GM12874 (cell line): ENCODE measurements at regions not wholly inside any gene's neighbourhood (a gene's known extent, or its start where the extent isn't known, plus 50 kb on each side); places are given as distances from the start of the nearest gene placed in this dataset.

Experiments used
- CTCF ChIP-seq: IDR thresholded peaks from 2 replicates; pipeline ENCODE4 v1.5.1; 2011; ENCODE audit warnings: low read depth, mild to moderate bottlenecking, control low read depth, low read length, moderate library complexity; ENCODE audit not compliant: insufficient read depth

GRCh38 chr7:121610243-121610642, 214.1 kb upstream of the FAM3C start:
- TF ChIP-seq CTCF: no peak

- no peak for TF ChIP-seq CTCF
Measured at GRCh38 chr7:121609208-121609607, 213.1 kb upstream of the FAM3C start.

GRCh38 chr7:121608785-121609184, 212.7 kb upstream of the FAM3C start:
- no peak for TF ChIP-seq CTCF

DNA sequence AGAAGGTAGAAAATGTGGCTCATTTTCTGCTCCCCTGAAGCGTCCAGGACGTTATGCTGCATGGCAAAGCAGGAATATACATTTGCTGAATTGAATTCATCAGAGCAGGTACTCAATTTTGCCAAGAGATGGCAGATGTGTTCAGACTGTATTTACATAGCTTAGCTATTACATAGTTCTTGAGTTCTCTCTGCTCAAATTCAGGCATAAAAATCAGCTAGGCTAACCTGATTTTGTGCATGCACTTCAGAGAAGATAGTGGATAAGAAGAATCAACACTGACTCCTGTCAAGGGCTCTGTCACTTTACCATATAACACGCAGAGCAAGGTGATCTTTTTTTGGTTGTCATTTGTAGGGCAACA, 209.2 kb upstream of the FAM3C start:
- TF ChIP-seq CTCF: no peak

DNA sequence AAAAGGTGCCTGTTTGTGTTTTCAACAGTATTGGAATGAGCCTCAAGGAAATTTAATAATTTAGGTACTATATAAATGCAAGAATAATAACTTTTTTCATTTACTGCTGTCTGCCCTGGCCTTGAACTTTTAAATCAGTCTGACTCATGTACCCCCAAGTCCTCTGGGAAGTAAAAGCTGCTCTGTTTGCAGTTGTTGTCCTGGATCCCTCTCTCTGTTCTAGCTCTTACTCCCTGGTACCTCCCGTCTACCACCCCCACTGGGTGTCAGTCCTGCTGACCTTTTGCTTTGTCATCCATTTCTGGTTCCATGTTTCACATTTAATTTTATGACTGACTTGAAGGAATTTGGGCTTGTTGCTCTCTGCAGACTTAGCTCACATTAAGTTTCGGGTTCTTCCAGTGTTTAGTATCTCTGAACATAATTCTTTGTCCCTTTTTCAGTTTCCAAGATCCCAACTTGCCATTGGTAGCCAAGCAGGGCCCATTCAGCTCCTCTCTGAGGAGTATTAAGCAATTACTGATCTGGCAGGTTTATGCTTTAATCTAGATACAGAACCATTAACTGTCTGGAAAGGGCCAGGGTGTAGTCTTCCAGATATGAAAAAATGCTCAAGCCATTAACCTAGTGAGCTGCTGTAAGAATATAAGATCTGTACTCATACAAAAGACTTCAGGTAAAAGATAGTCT, 208.7 kb upstream of the FAM3C start:
- TF ChIP-seq CTCF: no peak

DNA sequence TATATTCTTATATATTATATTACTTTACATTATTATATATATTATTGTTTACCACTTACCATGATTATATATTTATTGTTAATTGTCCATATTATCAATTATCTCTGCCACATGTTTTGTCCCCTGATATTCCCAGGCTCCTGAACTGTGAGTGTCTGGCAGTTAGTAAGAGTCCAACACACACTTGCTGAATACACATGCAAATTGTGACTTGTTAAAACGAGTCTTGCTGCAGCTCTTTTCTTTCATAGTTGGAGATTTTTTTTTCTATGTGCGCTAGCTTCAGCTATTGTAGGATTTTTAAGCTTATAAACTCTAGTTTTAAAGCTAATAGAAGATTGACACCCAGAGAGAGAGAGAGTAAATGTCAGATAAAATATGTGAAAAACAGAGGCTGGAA, 207.8 kb upstream of the FAM3C start:
- TF ChIP-seq CTCF: no peak

GRCh38 chr7:121599887-121600286, 203.8 kb upstream of the FAM3C start:
- no peak for TF ChIP-seq CTCF
